SK-N-SH (cell line): ENCODE measurements at regions not wholly inside any gene's neighbourhood (a gene's known extent, or its start where the extent isn't known, plus 50 kb on each side); places are given as distances from the start of the nearest gene placed in this dataset.

Experiments
- CTCF ChIA-PET: fragments of 300-600, 350-600 bp; formaldehyde crosslinking; extraction: SDS; loops from one replicate; lab custom pipeline; 2021; lab: Yijun Ruan, JAX
- POLR2A ChIA-PET: fragments of 350-600 bp; sonication (Branson Sonifier 250); formaldehyde crosslinking; extraction: SDS; loops from one replicate; lab custom pipeline; 2020; ENCODE audit warnings: antibody characterized with exemption, inconsistent platforms; lab: Yijun Ruan, JAX
- DNase-seq: peaks from one replicate; pipeline ENCODE4 v3.0.0; 2012
- H2AFZ ChIP-seq: fragments of 200-600 bp; sonication (generic); 2 replicates; pipeline ENCODE4 v1.8.1; 2016; ENCODE audit warnings: antibody characterized with exemption, mild to moderate bottlenecking, low read depth
- H3F3A ChIP-seq: fragments of 200-600 bp; sonication (generic); replicated peaks from 2 replicates; pipeline ENCODE3; 2016; ENCODE audit warnings: antibody characterized with exemption, mild to moderate bottlenecking; ENCODE audit not compliant: insufficient read depth
- H3K27ac ChIP-seq, 2 experiments: fragments of 200-500 bp in 1 of 2; fragments of 200-600 bp in 1 of 2; sonication (Bioruptor generic) in 1 of 2; sonication (generic), shearing (Covaris generic) in 1 of 2; 2 replicates each; pipeline versions ENCODE4 v1.5.1 to v1.6.1; 2014 to 2016; ENCODE audit warnings: low read depth in 2 of 2, inconsistent platforms in 1 of 2, low read length in 1 of 2, mild to moderate bottlenecking in 1 of 2, mixed read lengths in 1 of 2
- H3K27me3 ChIP-seq: fragments of 200-600 bp; sonication (generic), shearing (Covaris generic); 2 replicates; pipeline ENCODE4 v1.6.1; 2016; ENCODE audit warnings: mixed run types; ENCODE audit not compliant: insufficient read depth
- H3K36me3 ChIP-seq, 2 experiments: fragments of 200-500 bp in 1 of 2; fragments of 200-600 bp in 1 of 2; sonication (Bioruptor generic) in 1 of 2; sonication (generic) in 1 of 2; replicated peaks in 1 of 2; 2 replicates each; pipeline versions ENCODE3 to v1.5.1; 2014 to 2016; ENCODE audit warnings: low read length in 1 of 2, mild to moderate bottlenecking in 1 of 2; ENCODE audit not compliant: insufficient read depth in 2 of 2, control insufficient read depth in 1 of 2
- H3K4me1 ChIP-seq, 2 experiments: fragments of 200-500 bp in 1 of 2; fragments of 200-600 bp in 1 of 2; sonication (Bioruptor generic) in 1 of 2; sonication (generic), shearing (Covaris generic) in 1 of 2; 2 replicates each; pipeline versions ENCODE4 v1.5.1 to v1.6.1; 2014 to 2016; ENCODE audit warnings: low read depth in 1 of 2, low read length in 1 of 2, mixed run types in 1 of 2; ENCODE audit not compliant: insufficient read depth in 2 of 2, control insufficient read depth in 1 of 2
- H3K4me2 ChIP-seq: fragments of 200-600 bp; sonication (generic), shearing (Covaris generic); 2 replicates; pipeline ENCODE4 v1.6.1; 2017; ENCODE audit warnings: mixed run types
- H3K4me3 ChIP-seq, 2 experiments: fragments of 200-500 bp in 1 of 2; fragments of 200-600 bp in 1 of 2; sonication (Bioruptor generic) in 1 of 2; sonication (generic), shearing (Covaris generic) in 1 of 2; 2 replicates each; pipeline versions ENCODE4 v1.5.1 to v1.8.1; 2014 to 2016; ENCODE audit warnings: low read depth in 2 of 2, inconsistent platforms in 1 of 2, low read length in 1 of 2, mild to moderate bottlenecking in 1 of 2, mixed read lengths in 1 of 2, moderate library complexity in 1 of 2
- H3K79me2 ChIP-seq: fragments of 200-600 bp; sonication (generic); 2 replicates; pipeline ENCODE4 v1.8.1; 2017; ENCODE audit warnings: mild to moderate bottlenecking; ENCODE audit not compliant: insufficient read depth
- H3K9ac ChIP-seq: fragments of 200-600 bp; sonication (generic); 2 replicates; pipeline ENCODE4 v1.6.1; 2017; ENCODE audit warnings: mixed run types
- H3K9me2 ChIP-seq: fragments of 200-600 bp; sonication (generic); 2 replicates; pipeline ENCODE4 v1.6.1; 2017; ENCODE audit warnings: mixed run types
- H3K9me3 ChIP-seq: fragments of 200-600 bp; sonication (generic); 2 replicates; pipeline ENCODE4 v1.6.1; 2017; ENCODE audit warnings: mixed run types, mild to moderate bottlenecking, moderate library complexity
- H4K20me1 ChIP-seq: fragments of 200-600 bp; sonication (generic); 2 replicates; pipeline ENCODE4 v1.6.1; 2017; ENCODE audit warnings: mild to moderate bottlenecking, mixed run types; ENCODE audit not compliant: insufficient read depth
- CHD2 ChIP-seq: fragments of 150-350 bp; IDR thresholded peaks from 2 replicates; pipeline ENCODE4 v1.6.1; 2018; ENCODE audit warnings: low read length; ENCODE audit not compliant: partially characterized antibody
- CTCF ChIP-seq: fragments of 200-600 bp; sonication (generic); IDR thresholded peaks from 2 replicates; pipeline ENCODE4 v1.6.1; 2017; ENCODE audit warnings: antibody characterized with exemption, mild to moderate bottlenecking, moderate library complexity
- EZH2phosphoT487 ChIP-seq: fragments of 200-600 bp; sonication (generic); IDR thresholded peaks from 2 replicates; pipeline ENCODE4 v1.6.1; 2017; ENCODE audit warnings: low read depth, mixed run types, mild to moderate bottlenecking, antibody characterized with exemption, moderate library complexity, borderline replicate concordance
- FOSL2 ChIP-seq: IDR thresholded peaks from 2 replicates; pipeline ENCODE4 v1.4.0; 2012; ENCODE audit warnings: low read depth, mild to moderate bottlenecking, moderate library complexity, borderline replicate concordance
- GATA2 ChIP-seq: sonication (generic); formaldehyde crosslinking; IDR thresholded peaks from 2 replicates; pipeline ENCODE4 v1.5.0; 2020; ENCODE audit warnings: mild to moderate bottlenecking, missing genetic modification reagents
- IRF3 ChIP-seq: fragments of 150-350 bp; IDR thresholded peaks from 2 replicates; pipeline ENCODE4 v1.6.1; 2016; ENCODE audit warnings: mild to moderate bottlenecking, low read depth, low read length
- MEF2A ChIP-seq: IDR thresholded peaks from 2 replicates; pipeline ENCODE4 v1.4.0; 2012; ENCODE audit warnings: low read depth, borderline replicate concordance
- MXI1 ChIP-seq: IDR thresholded peaks from 2 replicates; pipeline ENCODE4 v1.6.1; 2012; ENCODE audit warnings: mild to moderate bottlenecking, low read depth, low read length, improper control_type of control experiment
- NFIC ChIP-seq: IDR thresholded peaks from 2 replicates; pipeline ENCODE4 v1.4.0; 2012; ENCODE audit warnings: borderline replicate concordance
- NRF1 ChIP-seq: IDR thresholded peaks from 2 replicates; pipeline ENCODE4 v1.6.1; 2012; ENCODE audit warnings: low read depth, mild to moderate bottlenecking, low read length
- PBX3 ChIP-seq: IDR thresholded peaks from 2 replicates; pipeline ENCODE4; 2012
- RAD21 ChIP-seq: IDR thresholded peaks from 2 replicates; pipeline ENCODE4 v1.6.1; 2012; ENCODE audit warnings: mild to moderate bottlenecking, low read length
- REST ChIP-seq: IDR thresholded peaks from 2 replicates; pipeline ENCODE4 v1.6.1; 2012; ENCODE audit warnings: mild to moderate bottlenecking, low read depth, low read length, moderate library complexity
- RXRA ChIP-seq: IDR thresholded peaks from 2 replicates; pipeline ENCODE4 v1.4.0; 2012; ENCODE audit warnings: low read depth, mild to moderate bottlenecking, borderline replicate concordance
- TAF1 ChIP-seq: IDR thresholded peaks from 2 replicates; pipeline ENCODE4 v1.6.1; 2012; ENCODE audit warnings: low read depth, mild to moderate bottlenecking, low read length, moderate library complexity, borderline replicate concordance
- TCF12 ChIP-seq: IDR thresholded peaks from 2 replicates; pipeline ENCODE4 v1.4.0; 2012
- YY1 ChIP-seq: IDR thresholded peaks from 2 replicates; pipeline ENCODE4 v1.4.0; 2012; ENCODE audit warnings: low read depth, mild to moderate bottlenecking
- ZBTB33 ChIP-seq: IDR thresholded peaks from 2 replicates; pipeline ENCODE4 v1.4.0; 2012; ENCODE audit warnings: low read depth, borderline replicate concordance
- WGBS: methylation state at CpG from one replicate; pipeline ENCODE4 v1.1.6; 2017; ENCODE audit warnings: low lambda C conversion rate; 5-methylcytosine and 5-hydroxymethylcytosine counted together

GRCh38 chr4:23153076-23153475 is 460.3 kb downstream of the GBA3 start:
- Histone ChIP-seq H2AFZ (no peak overlapping the region), H3K36me3 (no peaks in the 10 kb centered on the region), H3F3A (no peaks in the 10 kb centered on the region), H3K27ac (no peak overlapping the region), H3K4me2 (no peak overlapping the region), H3K9me3 (no peaks in the 10 kb centered on the region), H3K4me1 (no peaks in the 10 kb centered on the region), H3K9me2 (no peaks in the 10 kb centered on the region), H3K4me3 (no peak overlapping the region), H3K9ac (no peak overlapping the region), H3K79me2 (no peaks in the 10 kb centered on the region), H4K20me1 (no peaks in the 10 kb centered on the region), H3K27me3 (no peaks in the 10 kb centered on the region)
- DNase-seq, result no peak
- no peak for TF ChIP-seq PBX3
- TF ChIP-seq TCF12, result no peak
- no peak for TF ChIP-seq TAF1
- no peak for TF ChIP-seq CTCF
- no peak for TF ChIP-seq EZH2phosphoT487
- TF ChIP-seq CHD2, result no peak
- TF ChIP-seq ZBTB33, result no peak
- no peak for TF ChIP-seq IRF3
- no peak for TF ChIP-seq FOSL2
- TF ChIP-seq MEF2A, result no peak
- TF ChIP-seq MXI1, result no peak
- no peak for TF ChIP-seq GATA2 (CRISPR knock-in tag)
- TF ChIP-seq REST, result no peak
- TF ChIP-seq YY1, result no peak
- no peak for TF ChIP-seq RAD21
- TF ChIP-seq RXRA, result no peak
- no peak for TF ChIP-seq NFIC
- TF ChIP-seq NRF1, result no peak
- ChIA-PET CTCF (no interaction called here), POLR2A (no interaction called here)
- WGBS, result 2% methylated on average over 2 of the region's 2 CpGs
